ENCODE measurements at regions not wholly inside any gene's neighbourhood (a gene's known extent, or its start where the extent isn't known, plus 50 kb on each side); places are given as distances from the start of the nearest gene placed in this dataset.
A peak's percentile ranks its signal among the peaks of the same experiment; 100 is the strongest.

GRCh38 chr7:113424185-113424817 lies 305.9 kb upstream of the SMIM30 start:
- 82% methylated on average over 6 of the region's 6 CpGs for WGBS
- TF ChIP-seq CTCF (IDR thresholded peaks at IDR 0.05) (no peak), POLR2AphosphoS5 (IDR thresholded peaks at IDR 0.05) (no peak), POLR2A (IDR thresholded peaks at IDR 0.05; ENCODE audit: low read depth) (no peak)
- Histone ChIP-seq H3K27ac (replicated peaks in 1 of 4) (no peak overlapping the region), H3K27me3 (no peaks in the 10 kb centered on the region), H3K9me3 (no peaks in the 10 kb centered on the region), H3K36me3 (no peaks in the 10 kb centered on the region), H3K4me3 (no peak overlapping the region), H3K4me1 (no peaks in the 10 kb centered on the region)
- no peak for DNase-seq (ENCODE audit: extremely low spot score)
- intact Hi-C loops (cut with DNase I), result loop anchor here (5.0 to 10.0 kb wide), 3 partner anchors 270 to 872 kb away; no protein-coding TSS in a partner anchor

GRCh38 chr7:113421696-113422330 lies 303.5 kb upstream of the SMIM30 start:
- peak; percentile 94 for DNase-seq (ENCODE audit: extremely low spot score)
- H3K36me3 ChIP-seq, result no peaks in the 10 kb centered on the region
- H3K4me1 ChIP-seq, result no peaks in the 10 kb centered on the region
- WGBS, result 28% methylated on average over 4 of the region's 4 CpGs
- no peaks in the 10 kb centered on the region for H3K9me3 ChIP-seq
- H3K4me3 ChIP-seq, result no peak overlapping the region
- no peak for TF ChIP-seq POLR2A (IDR thresholded peaks at IDR 0.05; ENCODE audit: low read depth)
- no peak for TF ChIP-seq POLR2AphosphoS5 (IDR thresholded peaks at IDR 0.05)
- no peak for TF ChIP-seq EP300 (IDR thresholded peaks at IDR 0.05)
- TF ChIP-seq CTCF (IDR thresholded peaks at IDR 0.05), result peak; percentile 70 to 80 (median 78)
- no peak overlapping the region for H3K27ac ChIP-seq (replicated peaks in 1 of 4)
- no peaks in the 10 kb centered on the region for H3K27me3 ChIP-seq
- intact Hi-C loops (cut with DNase I), result loop anchor here (5.0 to 10.0 kb wide), 3 partner anchors 267 to 870 kb away; no protein-coding TSS in a partner anchor

- H3K27ac ChIP-seq (replicated peaks in 1 of 4), result no peak overlapping the region
- H3K27me3 ChIP-seq, result no peaks in the 10 kb centered on the region
- H3K4me3 ChIP-seq, result no peak overlapping the region
- H3K36me3 ChIP-seq, result no peaks in the 10 kb centered on the region
- no peaks in the 10 kb centered on the region for H3K4me1 ChIP-seq
- no peaks in the 10 kb centered on the region for H3K9me3 ChIP-seq
- 52% methylated on average over 1 of the region's 1 CpG for WGBS
- TF ChIP-seq CTCF (IDR thresholded peaks at IDR 0.05), result no peak
- DNase-seq (ENCODE audit: extremely low spot score), result no peak
- intact Hi-C loops (cut with DNase I), result no loop called here
Measured at GRCh38 chr7:113414401-113415035, 296.2 kb upstream of the SMIM30 start.

- WGBS, result 93% methylated on average over 1 of the region's 1 CpG
- intact Hi-C loops (cut with DNase I), result no loop called here
- Histone ChIP-seq H3K4me1 (no peaks in the 10 kb centered on the region), H3K27me3 (no peaks in the 10 kb centered on the region), H3K4me3 (no peak overlapping the region), H3K9me3 (no peaks in the 10 kb centered on the region), H3K27ac (replicated peaks in 1 of 4) (no peak overlapping the region), H3K36me3 (no peaks in the 10 kb centered on the region)
- no peak for TF ChIP-seq CTCF (IDR thresholded peaks at IDR 0.05)
- TF ChIP-seq EP300 (IDR thresholded peaks at IDR 0.05), result no peak
- no peak for TF ChIP-seq POLR2A (IDR thresholded peaks at IDR 0.05; ENCODE audit: low read depth)
- no peak for TF ChIP-seq POLR2AphosphoS5 (IDR thresholded peaks at IDR 0.05)
- DNase-seq (ENCODE audit: extremely low spot score), result no peak
Measured at GRCh38 chr7:113412410-113412809, 294.1 kb upstream of the SMIM30 start.

Measured in esophagus muscularis mucosa (tissue), 4 donors.